ENCODE measurements at regions not wholly inside any gene's neighbourhood (a gene's known extent, or its start where the extent isn't known, plus 50 kb on each side); places are given as distances from the start of the nearest gene placed in this dataset.

DNA sequence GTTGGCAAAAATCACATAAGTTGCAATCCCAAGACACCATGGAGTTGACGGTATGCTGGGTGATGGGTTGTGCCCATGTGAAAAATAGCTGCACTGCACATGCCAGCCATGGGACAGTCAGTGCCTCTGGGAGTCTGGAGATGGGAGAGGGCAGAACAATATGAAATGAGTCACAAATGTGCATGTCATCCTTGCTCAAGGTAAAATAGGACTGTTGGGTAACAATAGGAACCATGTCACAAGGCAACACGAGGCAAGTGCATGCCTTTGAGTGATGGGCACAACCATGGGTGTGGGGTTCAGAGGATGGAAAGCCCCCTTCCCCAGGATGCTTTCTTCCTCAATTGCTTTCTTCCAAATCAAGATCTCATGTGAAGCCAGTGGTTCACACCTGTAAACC is 70.5 kb upstream of the PIM1 start:
- TF ChIP-seq, protein P1, sequence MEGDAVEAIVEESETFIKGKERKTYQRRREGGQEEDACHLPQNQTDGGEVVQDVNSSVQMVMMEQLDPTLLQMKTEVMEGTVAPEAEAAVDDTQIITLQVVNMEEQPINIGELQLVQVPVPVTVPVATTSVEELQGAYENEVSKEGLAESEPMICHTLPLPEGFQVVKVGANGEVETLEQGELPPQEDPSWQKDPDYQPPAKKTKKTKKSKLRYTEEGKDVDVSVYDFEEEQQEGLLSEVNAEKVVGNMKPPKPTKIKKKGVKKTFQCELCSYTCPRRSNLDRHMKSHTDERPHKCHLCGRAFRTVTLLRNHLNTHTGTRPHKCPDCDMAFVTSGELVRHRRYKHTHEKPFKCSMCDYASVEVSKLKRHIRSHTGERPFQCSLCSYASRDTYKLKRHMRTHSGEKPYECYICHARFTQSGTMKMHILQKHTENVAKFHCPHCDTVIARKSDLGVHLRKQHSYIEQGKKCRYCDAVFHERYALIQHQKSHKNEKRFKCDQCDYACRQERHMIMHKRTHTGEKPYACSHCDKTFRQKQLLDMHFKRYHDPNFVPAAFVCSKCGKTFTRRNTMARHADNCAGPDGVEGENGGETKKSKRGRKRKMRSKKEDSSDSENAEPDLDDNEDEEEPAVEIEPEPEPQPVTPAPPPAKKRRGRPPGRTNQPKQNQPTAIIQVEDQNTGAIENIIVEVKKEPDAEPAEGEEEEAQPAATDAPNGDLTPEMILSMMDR (IDR thresholded peaks at IDR 0.05; ENCODE audit: low read length) = no peak
- TF ChIP-seq EZH2 (IDR thresholded peaks at IDR 0.05; ENCODE audit: borderline replicate concordance, low read length) = no peak
